SK-N-SH (cell line): ENCODE measurements at regions not wholly inside any gene's neighbourhood (a gene's known extent, or its start where the extent isn't known, plus 50 kb on each side); places are given as distances from the start of the nearest gene placed in this dataset.

Source experiments
- ELF1 ChIP-seq: IDR thresholded peaks from 2 replicates; pipeline ENCODE4 v1.4.0; 2012
- EZH2phosphoT487 ChIP-seq: fragments of 200-600 bp; sonication (generic); IDR thresholded peaks from 2 replicates; pipeline ENCODE4 v1.6.1; 2017; ENCODE audit warnings: low read depth, mixed run types, mild to moderate bottlenecking, antibody characterized with exemption, moderate library complexity, borderline replicate concordance
- GATA2 ChIP-seq: sonication (generic); formaldehyde crosslinking; IDR thresholded peaks from 2 replicates; pipeline ENCODE4 v1.5.0; 2020; ENCODE audit warnings: mild to moderate bottlenecking, missing genetic modification reagents
- JUND ChIP-seq: IDR thresholded peaks from 2 replicates; pipeline ENCODE4 v1.4.0; 2012
- POLR2AphosphoS5 ChIP-seq: IDR thresholded peaks from 2 replicates; pipeline ENCODE4 v1.6.1; 2012; ENCODE audit warnings: low read depth, low read length
- RFX5 ChIP-seq: IDR thresholded peaks from 2 replicates; pipeline ENCODE4 v1.6.1; 2012; ENCODE audit warnings: mild to moderate bottlenecking, improper control_type of control experiment, low read length
- SIN3A ChIP-seq: IDR thresholded peaks from 2 replicates; pipeline ENCODE4 v1.6.1; 2012; ENCODE audit warnings: low read depth, mild to moderate bottlenecking, low read length, moderate library complexity, borderline replicate concordance
- TF ChIP-seq, protein P1 (sequence below): fragments of 200-600 bp; sonication (generic); IDR thresholded peaks from 2 replicates; pipeline ENCODE4 v1.6.1; 2017; ENCODE audit warnings: antibody characterized with exemption, mild to moderate bottlenecking, moderate library complexity
- TF ChIP-seq, protein P2 (sequence below): IDR thresholded peaks from 2 replicates; pipeline ENCODE4 v1.4.0; 2012; ENCODE audit warnings: low read depth, borderline replicate concordance
- TF ChIP-seq, protein P3 (sequence below): fragments of 150-350 bp; IDR thresholded peaks from 2 replicates; pipeline ENCODE4 v1.6.1; 2016; ENCODE audit warnings: mild to moderate bottlenecking, low read depth, low read length

DNA sequence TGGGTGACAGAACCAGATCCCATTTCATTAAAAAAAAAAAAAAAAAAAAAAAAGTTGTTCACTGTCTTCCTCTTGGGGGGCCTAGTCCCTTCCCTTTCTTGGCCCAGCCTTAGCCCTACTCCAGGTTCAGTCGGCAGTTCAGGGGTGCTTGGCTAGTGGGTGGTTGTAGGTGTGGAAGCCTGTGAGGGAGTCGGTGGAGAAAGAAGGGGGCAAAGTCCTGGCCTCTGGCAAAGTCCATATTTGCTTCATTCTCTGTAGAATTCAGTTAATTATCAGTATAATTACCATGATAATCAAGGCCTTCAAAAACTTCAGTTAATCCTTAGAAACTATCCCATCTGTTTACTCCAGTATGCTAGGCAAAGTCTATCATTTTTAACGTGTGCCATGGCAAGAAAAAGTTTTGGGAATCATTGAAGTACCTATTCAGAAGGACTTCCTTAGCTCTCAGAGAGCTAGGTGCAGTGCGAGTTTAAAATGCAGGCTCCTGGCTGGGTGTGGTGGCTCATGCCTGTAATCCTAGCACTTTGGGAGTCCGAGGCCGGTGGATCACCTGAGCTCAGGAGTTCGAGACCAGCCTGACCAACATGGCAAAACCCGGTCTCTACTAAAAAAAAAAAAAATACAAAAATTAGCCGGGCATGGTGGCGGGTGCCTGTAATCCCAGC, 205.7 kb upstream of the ARG1 start:
- no peak for TF ChIP-seq POLR2AphosphoS5
- TF ChIP-seq, protein P1, sequence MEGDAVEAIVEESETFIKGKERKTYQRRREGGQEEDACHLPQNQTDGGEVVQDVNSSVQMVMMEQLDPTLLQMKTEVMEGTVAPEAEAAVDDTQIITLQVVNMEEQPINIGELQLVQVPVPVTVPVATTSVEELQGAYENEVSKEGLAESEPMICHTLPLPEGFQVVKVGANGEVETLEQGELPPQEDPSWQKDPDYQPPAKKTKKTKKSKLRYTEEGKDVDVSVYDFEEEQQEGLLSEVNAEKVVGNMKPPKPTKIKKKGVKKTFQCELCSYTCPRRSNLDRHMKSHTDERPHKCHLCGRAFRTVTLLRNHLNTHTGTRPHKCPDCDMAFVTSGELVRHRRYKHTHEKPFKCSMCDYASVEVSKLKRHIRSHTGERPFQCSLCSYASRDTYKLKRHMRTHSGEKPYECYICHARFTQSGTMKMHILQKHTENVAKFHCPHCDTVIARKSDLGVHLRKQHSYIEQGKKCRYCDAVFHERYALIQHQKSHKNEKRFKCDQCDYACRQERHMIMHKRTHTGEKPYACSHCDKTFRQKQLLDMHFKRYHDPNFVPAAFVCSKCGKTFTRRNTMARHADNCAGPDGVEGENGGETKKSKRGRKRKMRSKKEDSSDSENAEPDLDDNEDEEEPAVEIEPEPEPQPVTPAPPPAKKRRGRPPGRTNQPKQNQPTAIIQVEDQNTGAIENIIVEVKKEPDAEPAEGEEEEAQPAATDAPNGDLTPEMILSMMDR, result no peak
- no peak for TF ChIP-seq GATA2
- no peak for TF ChIP-seq SIN3A
- TF ChIP-seq, protein P2, sequence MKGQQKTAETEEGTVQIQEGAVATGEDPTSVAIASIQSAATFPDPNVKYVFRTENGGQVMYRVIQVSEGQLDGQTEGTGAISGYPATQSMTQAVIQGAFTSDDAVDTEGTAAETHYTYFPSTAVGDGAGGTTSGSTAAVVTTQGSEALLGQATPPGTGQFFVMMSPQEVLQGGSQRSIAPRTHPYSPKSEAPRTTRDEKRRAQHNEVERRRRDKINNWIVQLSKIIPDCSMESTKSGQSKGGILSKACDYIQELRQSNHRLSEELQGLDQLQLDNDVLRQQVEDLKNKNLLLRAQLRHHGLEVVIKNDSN, result no peak
- no peak for TF ChIP-seq EZH2phosphoT487
- TF ChIP-seq JUND, result no peak
- no peak for TF ChIP-seq ELF1
- TF ChIP-seq, protein P3, sequence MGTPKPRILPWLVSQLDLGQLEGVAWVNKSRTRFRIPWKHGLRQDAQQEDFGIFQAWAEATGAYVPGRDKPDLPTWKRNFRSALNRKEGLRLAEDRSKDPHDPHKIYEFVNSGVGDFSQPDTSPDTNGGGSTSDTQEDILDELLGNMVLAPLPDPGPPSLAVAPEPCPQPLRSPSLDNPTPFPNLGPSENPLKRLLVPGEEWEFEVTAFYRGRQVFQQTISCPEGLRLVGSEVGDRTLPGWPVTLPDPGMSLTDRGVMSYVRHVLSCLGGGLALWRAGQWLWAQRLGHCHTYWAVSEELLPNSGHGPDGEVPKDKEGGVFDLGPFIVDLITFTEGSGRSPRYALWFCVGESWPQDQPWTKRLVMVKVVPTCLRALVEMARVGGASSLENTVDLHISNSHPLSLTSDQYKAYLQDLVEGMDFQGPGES, result no peak
- no peak for TF ChIP-seq RFX5
